Anterior cingulate cortex (tissue), 58 donors: ENCODE measurements at regions not wholly inside any gene's neighbourhood (a gene's known extent, or its start where the extent isn't known, plus 50 kb on each side); places are given as distances from the start of the nearest gene placed in this dataset.
"Not testable (repeated sequence)": the region's sequence is repeated elsewhere in the genome, so short reads cannot be mapped to it uniquely, and the experiment has no call there.

Experiments
- DNase-seq, 58 donors: peaks; one replicate each; lab custom pipeline; 2025; lab: John Stamatoyannopoulos, UW

DNA sequence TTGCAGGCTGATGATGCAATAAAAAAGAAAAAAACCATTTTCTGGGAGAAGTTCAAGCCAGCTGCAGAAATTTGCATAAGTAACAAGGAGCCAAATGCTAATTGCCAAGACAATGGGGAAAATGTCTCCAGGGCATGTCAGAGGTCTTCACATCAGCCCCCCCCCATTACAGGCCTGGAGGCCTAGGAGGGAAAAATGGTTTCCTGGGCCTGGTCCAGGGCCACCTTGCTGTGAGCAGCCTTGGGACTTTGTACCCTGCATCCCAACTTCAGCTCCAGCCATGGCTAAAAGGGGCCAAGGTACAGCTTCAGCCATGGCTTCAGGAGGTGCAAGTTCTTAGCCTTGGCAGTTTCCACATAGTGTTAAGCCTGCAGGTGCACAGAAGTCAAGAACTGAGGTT lies 160.0 kb upstream of the IRS4 start:
- not testable (repeated sequence) for DNase-seq

DNA sequence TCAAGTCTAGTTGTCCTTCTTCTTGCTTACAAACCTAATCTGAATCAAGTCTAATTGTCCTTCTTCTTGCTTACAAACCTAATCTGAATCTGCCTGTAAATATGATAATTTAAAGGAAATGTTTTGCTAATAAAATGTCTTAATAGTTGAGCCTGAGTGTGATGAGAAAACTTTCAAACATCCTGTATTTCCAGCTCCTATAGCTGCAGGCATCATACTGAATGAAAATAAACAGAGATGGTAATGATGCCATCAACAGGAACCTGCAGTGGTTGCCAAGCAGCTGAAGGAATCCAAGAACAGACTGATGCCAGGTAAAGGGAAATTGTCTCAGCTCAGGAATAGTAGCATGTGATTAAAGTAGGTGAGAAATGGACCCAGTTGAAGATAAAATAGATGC lies 156.1 kb upstream of the IRS4 start:
- DNase-seq = no peak

DNA sequence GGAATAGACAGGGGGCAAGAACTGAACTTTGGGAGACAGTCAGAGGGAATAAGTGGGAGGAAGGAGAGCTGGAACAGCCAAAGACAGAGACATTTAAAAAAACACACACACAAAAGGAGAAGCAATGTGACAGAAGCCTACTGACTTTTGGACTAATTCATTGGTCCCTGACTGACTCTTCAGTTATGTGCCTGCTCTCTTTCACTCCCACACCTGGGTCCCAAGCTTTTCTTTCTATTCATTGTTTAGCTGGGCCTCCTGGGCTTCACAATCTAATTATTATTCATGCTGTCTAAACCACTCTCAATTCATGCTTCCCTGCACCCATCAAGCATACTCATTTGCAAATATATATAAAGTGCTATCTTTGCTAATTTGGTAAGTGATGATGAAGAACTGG lies 139.2 kb upstream of the IRS4 start:
- DNase-seq = no peak

DNA sequence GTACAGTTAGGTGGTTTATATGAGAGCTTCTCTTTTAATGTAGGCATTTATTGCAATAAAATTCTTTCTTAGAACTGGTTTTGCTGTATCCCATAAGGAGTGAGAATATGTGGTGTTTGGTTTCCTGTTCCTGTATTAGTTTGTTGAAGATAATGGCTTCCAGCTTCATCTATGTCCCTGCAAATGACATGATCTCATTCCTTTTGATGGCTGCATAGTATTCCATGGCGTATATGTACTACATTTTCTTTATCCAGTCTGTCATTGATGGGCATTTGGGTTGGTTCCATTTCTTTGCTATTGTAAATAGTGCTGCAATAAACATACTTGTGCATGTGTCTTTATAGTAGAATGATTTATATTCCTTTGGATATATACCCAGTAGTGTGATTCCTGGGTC lies 106.7 kb upstream of the IRS4 start:
- DNase-seq = not testable (repeated sequence)

DNA sequence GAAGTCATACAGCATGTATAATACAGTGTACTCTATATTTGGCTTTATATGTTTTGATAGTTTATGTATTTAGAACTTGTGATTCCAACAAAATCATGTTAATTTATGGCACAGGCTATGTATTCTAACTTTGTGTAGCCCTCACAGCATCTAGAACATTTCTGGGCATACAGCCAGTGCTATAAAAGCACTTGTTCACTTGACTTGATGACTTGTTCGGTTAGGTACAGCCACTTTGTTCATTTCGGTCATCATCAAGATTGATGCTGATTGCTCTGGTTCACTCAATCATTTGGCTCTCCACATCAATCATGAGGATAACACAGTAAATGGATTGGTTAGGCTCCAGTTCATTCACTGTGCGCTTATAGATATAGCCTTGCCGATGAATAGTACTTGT lies 97.6 kb upstream of the IRS4 start:
- DNase-seq = no peak

DNA sequence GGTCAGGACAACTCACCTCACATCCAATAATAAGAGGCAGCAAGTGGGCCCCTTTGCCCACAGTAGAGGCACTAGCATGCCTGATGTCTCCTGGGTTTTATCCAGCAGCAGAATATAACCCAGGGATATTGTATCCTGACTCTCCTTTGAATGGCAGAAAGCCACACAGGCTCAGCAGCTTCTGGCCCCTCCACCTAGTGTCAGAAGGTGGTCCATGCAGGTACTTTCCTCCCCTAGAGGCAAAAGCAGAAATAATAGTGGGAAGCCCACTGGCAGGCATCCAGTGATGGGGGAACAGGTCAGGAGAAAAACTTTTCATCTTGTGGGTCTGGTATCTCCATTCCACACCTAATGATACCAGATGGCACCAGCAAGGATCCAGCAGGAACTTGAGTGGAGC lies 75.5 kb upstream of the IRS4 start:
- DNase-seq = no peak

DNA sequence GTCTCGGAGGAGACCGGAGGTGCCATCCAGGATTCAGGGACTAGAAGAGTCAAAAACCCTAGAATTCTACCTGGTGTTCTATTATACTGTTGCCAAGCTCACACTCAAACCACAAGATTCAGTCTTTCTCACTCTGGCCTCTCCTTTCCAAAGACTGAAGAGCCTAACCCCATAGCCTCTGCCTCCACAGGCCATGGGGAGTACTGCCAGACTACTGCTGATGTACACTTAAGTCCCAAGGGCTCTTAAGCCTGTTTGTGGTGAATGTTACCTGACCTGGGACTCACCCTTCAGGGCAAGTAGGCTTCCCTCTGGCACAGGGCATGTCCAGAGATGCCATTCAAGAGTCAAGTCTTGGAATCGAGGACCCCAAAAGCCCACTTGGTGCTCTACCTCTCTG lies 58.9 kb upstream of the IRS4 start:
- no peak for DNase-seq
